ENCODE measurements at regions not wholly inside any gene's neighbourhood (a gene's known extent, or its start where the extent isn't known, plus 50 kb on each side); places are given as distances from the start of the nearest gene placed in this dataset.
"Not testable (repeated sequence)": the region's sequence is repeated elsewhere in the genome, so short reads cannot be mapped to it uniquely, and the experiment has no call there.

- Mint-ChIP-seq H3K36me3 (ENCODE audit: low read depth) (no peaks in the 10 kb centered on the region), H3K27ac (no peak overlapping the region), H3K4me3 (no peak overlapping the region), H3K9me3 (no peaks in the 10 kb centered on the region), H3K27me3 (peaks cover 8% of the 10 kb centered on the region), H3K4me1 (no peaks in the 10 kb centered on the region)
- no peak for ATAC-seq (replicated peaks)
Measured at GRCh38 chr6:106749609-106750008, 120.2 kb downstream of the QRSL1 start.

DNA sequence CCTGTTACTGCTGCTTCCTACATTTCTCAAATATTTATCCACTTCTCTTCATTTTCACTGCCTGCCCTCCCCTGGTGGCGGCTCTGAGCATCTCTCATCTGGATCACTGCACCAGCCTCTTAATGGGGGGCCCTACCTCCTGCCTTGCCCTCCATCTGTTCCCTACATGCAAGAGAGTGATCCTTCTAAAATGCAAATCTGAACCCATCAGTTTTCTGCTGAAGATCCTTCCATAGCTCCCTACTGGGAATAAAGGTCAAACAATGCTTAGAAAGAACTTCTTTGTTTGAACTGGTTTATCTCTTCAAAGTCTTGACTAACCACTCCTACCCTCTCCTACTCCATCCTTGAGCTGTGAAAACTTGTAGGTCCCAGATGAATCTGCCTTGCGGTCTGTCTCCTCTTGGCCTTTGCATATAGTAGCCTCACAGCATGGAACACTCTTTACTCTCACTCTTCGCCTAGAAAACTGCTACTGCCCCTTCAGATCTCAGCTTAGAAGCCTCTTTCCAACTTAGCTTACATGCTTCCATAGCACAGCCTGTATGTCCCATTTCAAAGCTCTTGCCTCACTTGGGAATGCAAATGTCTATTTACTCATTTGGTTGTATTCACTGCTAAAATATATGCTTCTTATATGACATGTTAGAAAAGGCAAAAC is 119.3 kb downstream of the QRSL1 start:
- H3K4me3 Mint-ChIP-seq = no peak overlapping the region
- no peaks in the 10 kb centered on the region for H3K36me3 Mint-ChIP-seq (ENCODE audit: low read depth)
- no peak overlapping the region for H3K27ac Mint-ChIP-seq
- peaks cover 15% of the 10 kb centered on the region for H3K27me3 Mint-ChIP-seq
- H3K9me3 Mint-ChIP-seq = no peaks in the 10 kb centered on the region
- no peak for ATAC-seq (replicated peaks)
- no peaks in the 10 kb centered on the region for H3K4me1 Mint-ChIP-seq

DNA sequence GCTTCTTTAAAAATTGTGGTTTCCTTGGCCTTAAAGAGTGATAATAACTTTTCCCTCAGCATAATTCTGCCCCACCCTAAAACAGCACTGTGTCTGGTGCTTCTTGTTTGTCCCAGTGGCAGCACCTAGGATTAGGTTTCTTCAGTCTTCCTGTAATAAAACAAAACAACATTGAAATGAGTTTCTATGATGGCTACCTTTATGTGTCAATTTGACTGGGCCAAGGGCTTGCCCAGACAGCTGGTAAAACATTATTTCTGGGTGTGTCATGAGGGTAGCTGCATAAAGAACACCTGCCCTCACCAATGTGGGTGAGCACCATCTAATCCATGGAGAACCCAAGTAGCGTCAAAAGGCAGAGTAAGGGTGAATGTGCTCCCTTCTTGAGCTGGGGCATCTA is 117.8 kb downstream of the QRSL1 start:
- ATAC-seq (replicated peaks) = no peak
- H3K27ac Mint-ChIP-seq = no peak overlapping the region
- H3K9me3 Mint-ChIP-seq = no peaks in the 10 kb centered on the region
- peaks cover 17% of the 10 kb centered on the region for H3K27me3 Mint-ChIP-seq
- no peaks in the 10 kb centered on the region for H3K36me3 Mint-ChIP-seq (ENCODE audit: low read depth)
- H3K4me3 Mint-ChIP-seq = no peak overlapping the region
- H3K4me1 Mint-ChIP-seq = no peaks in the 10 kb centered on the region

GRCh38 chr6:106746652-106747051 is 117.3 kb downstream of the QRSL1 start:
- H3K4me1 Mint-ChIP-seq = no peaks in the 10 kb centered on the region
- peaks cover 17% of the 10 kb centered on the region for H3K27me3 Mint-ChIP-seq
- no peak overlapping the region for H3K27ac Mint-ChIP-seq
- no peaks in the 10 kb centered on the region for H3K36me3 Mint-ChIP-seq (ENCODE audit: low read depth)
- ATAC-seq (replicated peaks) = no peak
- H3K9me3 Mint-ChIP-seq = no peaks in the 10 kb centered on the region
- no peak overlapping the region for H3K4me3 Mint-ChIP-seq

GRCh38 chr6:106745824-106746582 is 116.6 kb downstream of the QRSL1 start:
- no peaks in the 10 kb centered on the region for H3K4me1 Mint-ChIP-seq
- H3K4me3 Mint-ChIP-seq = no peak overlapping the region
- no peak overlapping the region for H3K27ac Mint-ChIP-seq
- no peaks in the 10 kb centered on the region for H3K36me3 Mint-ChIP-seq (ENCODE audit: low read depth)
- peaks cover 17% of the 10 kb centered on the region for H3K27me3 Mint-ChIP-seq
- H3K9me3 Mint-ChIP-seq = no peaks in the 10 kb centered on the region
- no peak for ATAC-seq (replicated peaks)

DNA sequence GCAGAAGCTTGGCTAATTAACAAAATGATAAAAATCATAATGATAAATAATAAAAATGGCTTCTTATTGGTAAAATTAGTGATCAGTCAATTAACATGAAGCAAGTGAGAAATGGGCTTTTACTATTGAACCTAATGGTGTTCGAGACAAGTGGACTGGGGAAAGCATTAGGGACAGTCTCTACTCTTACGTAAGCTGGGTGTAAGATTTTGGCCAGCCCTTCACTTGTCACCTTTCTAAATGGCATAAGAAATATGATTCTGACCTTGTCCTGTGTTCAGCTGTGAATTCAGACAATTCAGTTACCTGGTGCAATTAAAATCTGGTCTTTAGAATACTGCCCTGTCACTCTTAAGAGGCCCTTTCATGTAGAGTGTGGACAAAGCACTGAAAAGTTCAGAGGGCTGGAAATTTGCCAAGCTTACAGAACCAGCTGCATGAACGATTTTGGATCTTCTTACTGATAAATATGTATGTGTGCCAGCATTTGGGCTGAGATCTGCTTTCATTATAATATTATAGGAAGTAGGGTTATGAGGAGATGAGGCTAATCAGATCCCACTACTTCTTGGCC is 115.9 kb downstream of the QRSL1 start:
- H3K27me3 Mint-ChIP-seq = peaks cover 17% of the 10 kb centered on the region
- no peak overlapping the region for H3K27ac Mint-ChIP-seq
- ATAC-seq (replicated peaks) = no peak
- H3K4me3 Mint-ChIP-seq = no peak overlapping the region
- H3K4me1 Mint-ChIP-seq = no peaks in the 10 kb centered on the region
- no peaks in the 10 kb centered on the region for H3K9me3 Mint-ChIP-seq
- H3K36me3 Mint-ChIP-seq (ENCODE audit: low read depth) = no peaks in the 10 kb centered on the region

GRCh38 chr6:106744781-106745180 is 115.4 kb downstream of the QRSL1 start:
- ATAC-seq (replicated peaks) = no peak
- Mint-ChIP-seq H3K27me3 (peaks cover 17% of the 10 kb centered on the region), H3K4me3 (no peak overlapping the region), H3K36me3 (ENCODE audit: low read depth) (no peaks in the 10 kb centered on the region), H3K4me1 (no peaks in the 10 kb centered on the region), H3K9me3 (no peaks in the 10 kb centered on the region), H3K27ac (no peak overlapping the region)

- H3K27me3 Mint-ChIP-seq = peaks cover 19% of the 10 kb centered on the region
- H3K27ac Mint-ChIP-seq; ATAC-seq (replicated peaks); H3K36me3 Mint-ChIP-seq (ENCODE audit: low read depth); H3K4me3 Mint-ChIP-seq; H3K4me1 Mint-ChIP-seq; H3K9me3 Mint-ChIP-seq: not testable (repeated sequence)
Measured at GRCh38 chr6:106744029-106744428, 114.7 kb downstream of the QRSL1 start.

GRCh38 chr6:106743612-106744011 is 114.2 kb downstream of the QRSL1 start:
- Mint-ChIP-seq H3K4me3 (no peak overlapping the region), H3K27ac (no peak overlapping the region), H3K36me3 (ENCODE audit: low read depth) (no peaks in the 10 kb centered on the region), H3K4me1 (no peaks in the 10 kb centered on the region), H3K9me3 (no peaks in the 10 kb centered on the region), H3K27me3 (peaks cover 19% of the 10 kb centered on the region)
- no peak for ATAC-seq (replicated peaks)

DNA sequence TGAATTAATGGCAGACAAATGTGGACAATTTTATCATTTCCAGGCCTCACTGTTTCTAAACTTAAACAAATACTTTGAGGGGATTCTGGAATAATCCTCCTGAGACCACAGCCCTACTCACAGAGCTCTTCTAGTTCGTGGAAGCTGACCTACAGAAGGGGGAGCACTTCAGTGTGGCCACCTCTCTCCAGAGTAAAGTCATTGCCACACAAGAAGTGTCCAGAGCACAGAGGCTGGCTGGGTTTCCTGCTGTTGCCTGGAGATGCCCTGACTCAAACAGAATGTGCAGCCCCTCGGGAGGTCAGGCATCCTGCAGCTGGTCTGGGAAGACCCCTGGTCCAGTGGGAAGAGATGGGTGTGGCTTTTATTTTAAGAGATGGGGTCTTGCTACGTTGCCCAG is 110.9 kb downstream of the QRSL1 start:
- Mint-ChIP-seq H3K9me3 (no peaks in the 10 kb centered on the region), H3K27me3 (peaks cover 37% of the 10 kb centered on the region), H3K36me3 (ENCODE audit: low read depth) (no peaks in the 10 kb centered on the region), H3K27ac (no peak overlapping the region), H3K4me3 (no peak overlapping the region), H3K4me1 (no peaks in the 10 kb centered on the region)
- ATAC-seq (replicated peaks) = no peak

DNA sequence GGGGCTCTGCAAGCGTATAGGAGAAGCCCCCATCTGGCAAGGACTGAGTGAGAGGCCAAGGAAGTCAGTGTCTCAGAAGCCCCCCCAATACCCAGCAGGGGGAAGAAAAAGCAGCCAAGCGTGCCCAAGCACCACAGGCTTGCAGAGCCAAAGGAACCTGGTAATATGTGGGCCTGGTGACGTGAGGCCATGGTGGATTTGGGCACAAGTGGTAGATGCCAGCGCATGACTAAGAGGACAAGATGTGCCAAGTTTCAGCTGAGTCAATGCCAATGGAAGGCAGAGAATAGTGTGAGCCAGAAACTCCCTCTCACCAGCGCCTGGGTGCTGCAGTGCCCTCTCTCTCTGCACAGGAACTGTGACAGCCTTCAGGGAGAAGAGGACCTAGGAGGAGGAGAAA is 110.0 kb downstream of the QRSL1 start:
- H3K27ac Mint-ChIP-seq = no peak overlapping the region
- no peaks in the 10 kb centered on the region for H3K9me3 Mint-ChIP-seq
- H3K4me1 Mint-ChIP-seq = no peaks in the 10 kb centered on the region
- H3K36me3 Mint-ChIP-seq (ENCODE audit: low read depth) = no peaks in the 10 kb centered on the region
- peaks cover 36% of the 10 kb centered on the region for H3K27me3 Mint-ChIP-seq
- ATAC-seq (replicated peaks) = no peak
- H3K4me3 Mint-ChIP-seq = no peak overlapping the region

- no peak overlapping the region for H3K4me3 Mint-ChIP-seq
- H3K4me1 Mint-ChIP-seq = no peaks in the 10 kb centered on the region
- no peaks in the 10 kb centered on the region for H3K9me3 Mint-ChIP-seq
- H3K27me3 Mint-ChIP-seq = peaks cover 30% of the 10 kb centered on the region
- no peak for ATAC-seq (replicated peaks)
- no peaks in the 10 kb centered on the region for H3K36me3 Mint-ChIP-seq (ENCODE audit: low read depth)
- H3K27ac Mint-ChIP-seq = no peak overlapping the region
Measured at GRCh38 chr6:106736502-106736901, 107.1 kb downstream of the QRSL1 start.

DNA sequence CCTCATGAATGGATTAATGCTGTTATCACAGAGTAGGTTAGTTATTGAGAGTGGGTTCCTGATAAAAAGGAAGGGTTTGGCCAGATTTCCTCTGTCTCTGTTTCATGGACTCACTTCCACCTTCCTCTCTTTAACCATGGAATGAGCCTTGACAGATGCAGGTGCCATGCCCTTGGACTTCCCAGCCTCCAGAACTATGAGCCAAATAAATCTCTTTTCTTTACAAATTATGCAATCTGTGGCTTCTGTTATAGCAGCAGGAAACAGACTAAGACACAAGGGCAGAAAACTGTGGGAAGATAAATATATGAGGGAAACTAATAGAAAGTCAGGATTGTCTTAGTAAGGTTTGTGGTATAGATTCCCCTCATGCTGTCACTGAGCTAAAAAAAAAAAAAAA is 106.5 kb downstream of the QRSL1 start:
- no peak overlapping the region for H3K27ac Mint-ChIP-seq
- H3K27me3 Mint-ChIP-seq = peaks cover 30% of the 10 kb centered on the region

DNA sequence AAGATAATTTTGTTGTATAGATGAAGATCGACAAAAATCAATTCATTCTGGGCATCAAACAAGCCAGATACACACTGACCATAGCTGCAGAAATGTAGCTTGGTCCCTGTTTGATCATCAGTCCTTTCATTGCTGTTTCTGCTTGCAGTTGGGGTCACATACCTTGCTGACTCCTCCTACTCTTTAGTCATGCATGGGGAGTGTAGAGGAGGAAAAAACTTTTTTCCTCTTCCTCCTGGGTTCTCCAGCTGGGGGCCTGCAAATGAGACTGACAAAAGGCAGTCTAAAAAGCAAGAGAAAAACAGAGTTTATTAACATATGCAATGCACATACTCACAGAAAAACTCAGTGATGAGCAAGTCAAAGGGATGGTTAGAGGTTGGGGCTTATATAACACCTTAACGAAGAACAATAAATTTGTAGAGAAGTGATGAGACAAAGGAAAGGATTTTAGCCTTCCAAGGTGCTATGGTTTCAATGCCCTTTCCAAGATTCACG is 105.8 kb downstream of the QRSL1 start:
- Mint-ChIP-seq H3K4me1 (no peaks in the 10 kb centered on the region), H3K4me3 (no peak overlapping the region), H3K27me3 (peaks cover 30% of the 10 kb centered on the region), H3K36me3 (ENCODE audit: low read depth) (no peaks in the 10 kb centered on the region), H3K9me3 (no peaks in the 10 kb centered on the region), H3K27ac (no peak overlapping the region)
- no peak for ATAC-seq (replicated peaks)

More for the DNA sequence above, 106.5 kb downstream of the QRSL1 start:
- Mint-ChIP-seq H3K9me3 (no peaks in the 10 kb centered on the region), H3K4me3 (no peak overlapping the region), H3K4me1 (no peaks in the 10 kb centered on the region), H3K36me3 (ENCODE audit: low read depth) (no peaks in the 10 kb centered on the region)
- ATAC-seq (replicated peaks) = no peak

- peaks cover 27% of the 10 kb centered on the region for H3K27me3 Mint-ChIP-seq
- no peaks in the 10 kb centered on the region for H3K4me1 Mint-ChIP-seq
- no peaks in the 10 kb centered on the region for H3K9me3 Mint-ChIP-seq
- no peaks in the 10 kb centered on the region for H3K36me3 Mint-ChIP-seq (ENCODE audit: low read depth)
- no peak overlapping the region for H3K27ac Mint-ChIP-seq
- H3K4me3 Mint-ChIP-seq = no peak overlapping the region
- no peak for ATAC-seq (replicated peaks)
Measured at GRCh38 chr6:106733386-106733785, 104.0 kb downstream of the QRSL1 start.

All from activated T-helper 17 cell treated with anti-CD3 and anti-CD28 coated beads, Interleukin-2, amount 50 U/mL, for 72 hours (primary cell).